Neural progenitor cell (in vitro differentiated cells): ENCODE measurements at regions not wholly inside any gene's neighbourhood (a gene's known extent, or its start where the extent isn't known, plus 50 kb on each side); places are given as distances from the start of the nearest gene placed in this dataset.
"Not testable (repeated sequence)": the region's sequence is repeated elsewhere in the genome, so short reads cannot be mapped to it uniquely, and the experiment has no call there.

ENCODE experiments used
- EZH2 ChIP-seq: fragments of 200-600 bp; sonication (generic); IDR thresholded peaks from 2 replicates; pipeline ENCODE4 v1.6.1; 2017; ENCODE audit warnings: antibody characterized with exemption, mild to moderate bottlenecking, moderate library complexity
- EZH2phosphoT487 ChIP-seq: fragments of 200-600 bp; sonication (generic); IDR thresholded peaks from 2 replicates; pipeline ENCODE4 v1.6.1; 2017; ENCODE audit warnings: antibody characterized with exemption
- TF ChIP-seq, protein P1 (sequence below): fragments of 200-600 bp; sonication (generic); IDR thresholded peaks from 2 replicates; pipeline ENCODE4 v1.5.1; 2017; ENCODE audit warnings: antibody characterized with exemption, mild to moderate bottlenecking

DNA sequence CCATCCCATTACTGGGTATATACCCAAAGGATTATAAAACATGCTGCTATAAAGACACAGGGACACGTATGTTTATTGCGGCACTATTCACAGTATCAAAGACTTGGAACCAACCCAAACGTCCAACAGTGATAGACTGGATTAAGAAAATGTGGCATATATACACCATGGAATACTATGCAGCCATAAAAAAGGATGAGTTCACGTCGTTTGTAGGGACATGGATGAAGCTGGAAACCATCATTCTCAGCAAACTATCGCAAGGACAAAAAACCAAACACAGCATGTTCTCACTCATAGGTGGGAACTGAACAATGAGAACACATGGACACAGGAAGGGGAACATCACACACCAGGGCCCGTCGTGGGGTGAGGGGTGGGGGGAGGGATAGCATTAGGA is 106.1 kb downstream of the CHD1L start:
- TF ChIP-seq, protein P1, sequence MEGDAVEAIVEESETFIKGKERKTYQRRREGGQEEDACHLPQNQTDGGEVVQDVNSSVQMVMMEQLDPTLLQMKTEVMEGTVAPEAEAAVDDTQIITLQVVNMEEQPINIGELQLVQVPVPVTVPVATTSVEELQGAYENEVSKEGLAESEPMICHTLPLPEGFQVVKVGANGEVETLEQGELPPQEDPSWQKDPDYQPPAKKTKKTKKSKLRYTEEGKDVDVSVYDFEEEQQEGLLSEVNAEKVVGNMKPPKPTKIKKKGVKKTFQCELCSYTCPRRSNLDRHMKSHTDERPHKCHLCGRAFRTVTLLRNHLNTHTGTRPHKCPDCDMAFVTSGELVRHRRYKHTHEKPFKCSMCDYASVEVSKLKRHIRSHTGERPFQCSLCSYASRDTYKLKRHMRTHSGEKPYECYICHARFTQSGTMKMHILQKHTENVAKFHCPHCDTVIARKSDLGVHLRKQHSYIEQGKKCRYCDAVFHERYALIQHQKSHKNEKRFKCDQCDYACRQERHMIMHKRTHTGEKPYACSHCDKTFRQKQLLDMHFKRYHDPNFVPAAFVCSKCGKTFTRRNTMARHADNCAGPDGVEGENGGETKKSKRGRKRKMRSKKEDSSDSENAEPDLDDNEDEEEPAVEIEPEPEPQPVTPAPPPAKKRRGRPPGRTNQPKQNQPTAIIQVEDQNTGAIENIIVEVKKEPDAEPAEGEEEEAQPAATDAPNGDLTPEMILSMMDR, result not testable (repeated sequence)
- not testable (repeated sequence) for TF ChIP-seq EZH2, EZH2phosphoT487
